ENCODE measurements at regions not wholly inside any gene's neighbourhood (a gene's known extent, or its start where the extent isn't known, plus 50 kb on each side); places are given as distances from the start of the nearest gene placed in this dataset.
A peak's percentile ranks its signal among the peaks of the same experiment; 100 is the strongest.

DNA sequence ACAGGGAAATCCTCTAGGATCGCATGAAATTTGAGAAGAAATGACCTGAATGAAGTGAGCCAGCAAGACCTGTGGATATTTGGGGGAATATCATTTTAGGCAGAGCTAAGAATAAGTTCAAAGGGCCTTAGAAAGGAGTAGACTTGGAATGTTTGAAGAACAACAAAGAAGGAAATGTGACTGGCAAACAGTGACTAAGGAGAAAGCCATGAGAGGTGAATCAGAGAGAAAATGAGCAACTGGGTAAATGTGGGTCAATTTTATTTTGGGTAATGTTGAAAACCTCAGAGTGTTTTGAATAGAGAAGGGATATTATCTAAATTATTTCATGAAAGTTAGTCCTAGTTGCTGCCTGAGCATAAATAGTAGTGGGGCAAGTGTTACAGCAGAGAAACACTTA is 672.8 kb downstream of the LMO4 start:
- ChIA-PET POLR2A (no interaction called here), CTCF (interaction anchor here (1.0 kb wide), 1 partner anchor 20 kb away, joined by 3 read pairs; no protein-coding TSS in a partner anchor)
- DNase-seq = peak in 1 of 2 experiments; percentile 10
- Mint-ChIP-seq H3K36me3 (ENCODE audit: insufficient read depth, unreplicated experiment) (no peaks in the 10 kb centered on the region), H3K9me3 (ENCODE audit: unreplicated experiment) (no peaks in the 10 kb centered on the region), H3K4me1 (ENCODE audit: low read depth, unreplicated experiment) (peaks cover 18% of the 10 kb centered on the region), H3K27me3 (ENCODE audit: insufficient read depth, unreplicated experiment) (no peaks in the 10 kb centered on the region), H3K27ac (ENCODE audit: unreplicated experiment) (peak overlapping the region; percentile 92), H3K4me3 (ENCODE audit: unreplicated experiment) (peak overlapping the region; percentile 45)
- TF ChIP-seq, protein P1, sequence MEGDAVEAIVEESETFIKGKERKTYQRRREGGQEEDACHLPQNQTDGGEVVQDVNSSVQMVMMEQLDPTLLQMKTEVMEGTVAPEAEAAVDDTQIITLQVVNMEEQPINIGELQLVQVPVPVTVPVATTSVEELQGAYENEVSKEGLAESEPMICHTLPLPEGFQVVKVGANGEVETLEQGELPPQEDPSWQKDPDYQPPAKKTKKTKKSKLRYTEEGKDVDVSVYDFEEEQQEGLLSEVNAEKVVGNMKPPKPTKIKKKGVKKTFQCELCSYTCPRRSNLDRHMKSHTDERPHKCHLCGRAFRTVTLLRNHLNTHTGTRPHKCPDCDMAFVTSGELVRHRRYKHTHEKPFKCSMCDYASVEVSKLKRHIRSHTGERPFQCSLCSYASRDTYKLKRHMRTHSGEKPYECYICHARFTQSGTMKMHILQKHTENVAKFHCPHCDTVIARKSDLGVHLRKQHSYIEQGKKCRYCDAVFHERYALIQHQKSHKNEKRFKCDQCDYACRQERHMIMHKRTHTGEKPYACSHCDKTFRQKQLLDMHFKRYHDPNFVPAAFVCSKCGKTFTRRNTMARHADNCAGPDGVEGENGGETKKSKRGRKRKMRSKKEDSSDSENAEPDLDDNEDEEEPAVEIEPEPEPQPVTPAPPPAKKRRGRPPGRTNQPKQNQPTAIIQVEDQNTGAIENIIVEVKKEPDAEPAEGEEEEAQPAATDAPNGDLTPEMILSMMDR (IDR thresholded peaks at IDR 0.05; ENCODE audit: insufficient read depth in 1 of 2, low read depth in 1 of 2, low read length in 1 of 2, severe bottlenecking in 1 of 2, unreplicated experiment in 1 of 2) = no peak
- no peaks in the 10 kb centered on the region for H3K27me3 ChIP-seq (replicated peaks; ENCODE audit: control insufficient read depth, insufficient read depth, low read length)
- intact Hi-C loops (cut with micrococcal nuclease; ENCODE audit: unreplicated experiment) = no loop called here
- H3K36me3 ChIP-seq (ENCODE audit: control insufficient read depth, insufficient read depth, low read length) = no peaks in the 10 kb centered on the region
- no peaks in the 10 kb centered on the region for H3K9me3 ChIP-seq
- BruUV-seq (replicated peaks) = no TSS peak
- H3K4me1 ChIP-seq = peaks cover 5% of the 10 kb centered on the region
- no peak overlapping the region for H3K4me3 ChIP-seq (ENCODE audit: low read depth, low read length)

DNA sequence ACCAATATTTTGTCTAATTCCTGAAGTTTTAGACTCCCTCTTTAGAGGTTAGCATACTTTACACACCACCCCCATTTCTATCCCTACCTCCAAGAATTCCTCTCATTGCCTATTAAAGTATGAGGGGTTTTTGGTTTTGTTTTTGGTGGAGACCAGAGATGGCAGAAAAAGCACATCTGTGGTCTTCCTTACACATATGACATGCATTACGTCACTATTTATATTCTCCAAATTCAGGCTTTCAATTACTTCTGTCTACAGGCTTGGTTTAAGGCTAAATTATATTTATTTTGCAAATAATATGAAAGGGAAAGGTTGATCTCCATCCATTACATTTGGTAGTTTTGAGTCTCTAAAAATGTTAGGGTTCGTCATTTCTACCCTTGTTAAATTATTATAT is 674.6 kb downstream of the LMO4 start:
- DNase-seq = no peak
- H3K36me3 ChIP-seq (ENCODE audit: control insufficient read depth, insufficient read depth, low read length) = no peaks in the 10 kb centered on the region
- Mint-ChIP-seq H3K9me3 (ENCODE audit: unreplicated experiment) (no peaks in the 10 kb centered on the region), H3K4me3 (ENCODE audit: unreplicated experiment) (no peak overlapping the region), H3K27ac (ENCODE audit: unreplicated experiment) (no peak overlapping the region), H3K36me3 (ENCODE audit: insufficient read depth, unreplicated experiment) (no peaks in the 10 kb centered on the region), H3K4me1 (ENCODE audit: low read depth, unreplicated experiment) (peaks cover 18% of the 10 kb centered on the region), H3K27me3 (ENCODE audit: insufficient read depth, unreplicated experiment) (no peaks in the 10 kb centered on the region)
- H3K27me3 ChIP-seq (replicated peaks; ENCODE audit: control insufficient read depth, insufficient read depth, low read length) = no peaks in the 10 kb centered on the region
- H3K9me3 ChIP-seq = no peaks in the 10 kb centered on the region
- ChIA-PET CTCF (no interaction called here), POLR2A (no interaction called here)
- no peak overlapping the region for H3K4me3 ChIP-seq (ENCODE audit: low read depth, low read length)
- BruUV-seq (replicated peaks) = no TSS peak
- intact Hi-C loops (cut with micrococcal nuclease; ENCODE audit: unreplicated experiment) = no loop called here
- peaks cover 5% of the 10 kb centered on the region for H3K4me1 ChIP-seq
- TF ChIP-seq, protein P1 (IDR thresholded peaks at IDR 0.05; ENCODE audit: insufficient read depth in 1 of 2, low read depth in 1 of 2, low read length in 1 of 2, severe bottlenecking in 1 of 2, unreplicated experiment in 1 of 2) = no peak

DNA sequence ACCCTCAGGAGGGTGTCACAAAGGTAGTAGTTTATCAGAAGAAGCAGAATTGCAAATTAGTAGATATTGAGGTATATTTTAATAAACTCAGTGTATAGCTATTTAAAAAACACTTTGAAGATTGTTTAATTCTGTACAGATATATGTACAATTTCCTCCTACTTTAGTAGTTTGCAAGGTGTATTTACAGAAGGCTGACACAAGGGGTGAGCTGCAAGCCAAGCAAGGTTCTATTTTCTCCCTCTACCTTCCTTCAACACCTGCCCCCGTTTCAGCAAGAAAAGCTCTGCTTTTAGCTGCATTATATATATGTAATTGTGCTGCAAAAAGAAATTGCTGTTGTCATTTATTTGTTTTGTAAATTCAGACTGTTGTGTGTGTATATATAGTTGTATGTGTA is 674.2 kb upstream of the PKN2 start:
- ChIA-PET CTCF (interaction anchor here (0.6 kb wide), 1 partner anchor 67 kb away, joined by 3 read pairs; no protein-coding TSS in a partner anchor), POLR2A (no interaction called here)
- Histone ChIP-seq H3K9me3 (no peaks in the 10 kb centered on the region), H3K4me1 (0 out of 2 replicates have a peak, but pooled peaks cover 5% of the 10 kb centered on the region), H3K36me3 (ENCODE audit: control insufficient read depth, insufficient read depth, low read length) (no peaks in the 10 kb centered on the region), H3K27me3 (replicated peaks; ENCODE audit: control insufficient read depth, insufficient read depth, low read length) (no peaks in the 10 kb centered on the region), H3K4me3 (ENCODE audit: low read depth, low read length) (no peak overlapping the region)
- no peak for DNase-seq
- TF ChIP-seq, protein P1 (IDR thresholded peaks at IDR 0.05; ENCODE audit: insufficient read depth in 1 of 2, low read depth in 1 of 2, low read length in 1 of 2, severe bottlenecking in 1 of 2, unreplicated experiment in 1 of 2) = no peak
- Mint-ChIP-seq H3K4me1 (ENCODE audit: low read depth, unreplicated experiment) (no peaks in the 10 kb centered on the region), H3K36me3 (ENCODE audit: insufficient read depth, unreplicated experiment) (no peaks in the 10 kb centered on the region), H3K27ac (ENCODE audit: unreplicated experiment) (no peak overlapping the region), H3K27me3 (ENCODE audit: insufficient read depth, unreplicated experiment) (no peaks in the 10 kb centered on the region), H3K9me3 (ENCODE audit: unreplicated experiment) (no peaks in the 10 kb centered on the region), H3K4me3 (ENCODE audit: unreplicated experiment) (no peak overlapping the region)
- no TSS peak for BruUV-seq (replicated peaks)
- intact Hi-C loops (cut with micrococcal nuclease; ENCODE audit: unreplicated experiment) = no loop called here

All from Caco-2 (cell line).